C1 segment of cervical spinal cord (tissue), 14 donors: ENCODE measurements at regions not wholly inside any gene's neighbourhood (a gene's known extent, or its start where the extent isn't known, plus 50 kb on each side); places are given as distances from the start of the nearest gene placed in this dataset.
A peak's percentile ranks its signal among the peaks of the same experiment; 100 is the strongest.
"Not testable (repeated sequence)": the region's sequence is repeated elsewhere in the genome, so short reads cannot be mapped to it uniquely, and the experiment has no call there.

Source experiments
- DNase-seq, 14 donors: peaks; one replicate each; lab custom pipeline; 2025; lab: John Stamatoyannopoulos, UW

DNA sequence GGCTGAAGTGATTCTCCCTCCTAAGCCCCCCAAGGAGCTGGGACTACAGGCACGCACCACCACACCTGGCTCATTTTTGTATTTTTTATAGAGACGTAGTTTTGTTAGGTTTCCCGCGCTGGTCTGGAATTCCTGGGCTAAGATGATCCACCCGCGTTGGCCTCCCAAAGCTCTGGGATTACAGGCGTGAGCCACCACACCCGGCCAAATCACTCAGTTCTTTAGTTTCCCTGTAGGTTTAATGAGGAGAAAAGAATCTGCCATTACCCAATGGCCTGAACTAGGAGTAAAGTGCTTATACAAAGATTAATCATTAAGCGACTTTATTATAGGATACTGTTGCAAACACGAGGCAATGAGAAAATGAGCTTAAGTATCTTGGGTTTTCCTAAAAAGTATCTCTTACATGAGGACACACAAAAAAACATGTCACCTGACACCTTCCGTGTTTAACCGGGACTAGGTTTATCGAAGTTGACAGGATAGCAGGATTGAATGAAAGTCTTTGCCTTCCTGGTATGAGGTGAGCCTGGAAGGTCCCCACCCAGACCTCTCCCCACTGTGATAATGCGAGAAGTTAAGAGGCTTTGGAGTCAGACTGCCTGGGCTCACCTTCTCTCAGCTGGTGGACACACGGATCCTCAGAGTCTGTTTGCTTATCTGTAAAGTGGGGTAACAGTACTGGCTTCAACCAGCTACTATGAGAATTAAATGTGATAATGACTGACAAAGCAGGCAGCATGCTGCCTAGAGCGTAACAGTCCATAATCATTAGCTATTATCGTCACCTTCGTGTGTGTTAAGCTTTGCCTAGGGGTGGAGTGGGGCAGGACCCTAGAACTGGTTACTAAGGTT, 133.5 kb upstream of the KRAS start:
- DNase-seq, result peak in 1 of 14 donors; percentile 12

- no peak for DNase-seq
Observed at GRCh38 chr12:25382311-25383106, 131.8 kb upstream of the KRAS start.

- DNase-seq, result no peak
Observed at GRCh38 chr12:25377469-25378177, 126.9 kb upstream of the KRAS start.

- no peak for DNase-seq
Observed at GRCh38 chr12:25376985-25377384, 126.3 kb upstream of the KRAS start.

DNA sequence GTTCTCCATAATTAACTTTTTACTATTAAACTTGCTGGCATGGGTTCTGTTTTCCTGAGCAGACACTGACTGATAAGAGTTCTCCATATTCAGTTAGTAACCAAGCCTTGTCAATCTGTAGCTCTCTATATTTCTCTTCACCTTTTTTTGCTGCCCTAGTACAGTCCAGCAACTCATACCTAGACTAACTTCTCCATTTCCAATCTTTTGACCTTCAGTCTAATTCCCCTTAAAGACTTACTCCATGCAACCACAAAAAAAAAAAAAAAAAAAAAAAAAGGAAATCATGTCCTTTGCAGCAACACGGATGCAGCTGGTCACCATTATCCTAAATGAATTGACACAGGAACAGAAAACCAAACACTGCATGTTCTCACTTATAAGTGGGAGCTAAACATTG, 125.7 kb upstream of the KRAS start:
- no peak for DNase-seq

DNA sequence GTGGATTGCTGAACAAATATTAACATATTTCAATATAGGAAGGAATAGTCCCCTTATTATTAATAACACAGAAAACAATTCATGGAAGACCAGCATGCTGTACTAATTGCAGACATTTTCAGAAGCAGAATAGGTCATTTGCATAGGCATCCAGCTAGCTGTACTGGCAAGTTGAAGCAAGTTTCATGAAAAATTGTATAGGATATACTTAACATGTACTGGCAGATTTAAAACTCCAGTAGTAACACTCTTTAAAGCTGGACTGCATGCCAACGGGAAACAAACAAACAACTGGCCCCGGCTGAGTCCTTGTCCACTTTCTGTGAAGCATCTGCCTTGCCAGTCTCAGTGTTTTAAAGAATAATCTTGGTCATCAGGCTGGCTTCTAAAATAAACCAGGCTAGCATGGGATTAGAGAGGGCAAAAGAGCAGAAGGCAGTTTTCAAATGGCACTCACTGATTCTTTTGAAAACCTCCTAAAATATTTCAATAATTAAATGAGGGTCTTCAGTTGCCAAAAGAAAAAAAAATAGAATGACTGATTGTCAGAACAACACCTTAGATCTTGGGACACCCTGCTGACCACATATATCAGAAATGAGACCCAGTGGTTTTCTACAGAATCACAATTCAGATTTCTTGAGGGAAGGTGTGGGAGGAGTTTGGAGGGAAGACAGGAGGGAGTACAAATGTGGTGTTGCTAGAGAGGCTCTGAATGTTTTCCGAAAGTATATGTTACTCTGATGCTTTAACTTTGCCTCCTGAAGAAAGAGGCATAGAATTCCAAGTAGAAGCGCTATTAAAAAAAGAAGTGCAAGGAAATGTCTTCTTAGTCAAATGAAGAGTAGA, 122.5 kb upstream of the KRAS start:
- DNase-seq, result no peak

GRCh38 chr12:25372002-25372401, 121.3 kb upstream of the KRAS start:
- no peak for DNase-seq

DNA sequence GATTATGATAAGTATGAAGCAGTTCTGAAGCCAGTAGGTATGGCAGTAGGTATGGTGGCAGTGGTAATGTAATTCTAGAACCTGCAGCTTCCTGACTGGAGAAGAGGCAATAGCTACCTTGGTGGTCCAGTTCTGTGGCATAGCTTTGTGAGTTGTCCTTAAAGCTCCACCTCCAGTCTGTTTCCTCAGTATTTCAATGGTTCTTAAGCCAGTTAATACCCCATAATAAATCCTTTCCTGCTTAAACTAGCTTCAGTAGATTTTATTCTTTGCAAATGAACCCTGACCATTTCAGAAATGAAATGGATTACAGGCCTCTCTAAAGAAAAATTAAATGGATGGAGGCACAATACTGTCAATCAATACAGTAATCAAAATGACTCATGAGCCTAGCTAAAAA, 117.8 kb upstream of the KRAS start:
- DNase-seq, result no peak

GRCh38 chr12:25366122-25366521, 115.4 kb upstream of the KRAS start:
- DNase-seq, result no peak

DNA sequence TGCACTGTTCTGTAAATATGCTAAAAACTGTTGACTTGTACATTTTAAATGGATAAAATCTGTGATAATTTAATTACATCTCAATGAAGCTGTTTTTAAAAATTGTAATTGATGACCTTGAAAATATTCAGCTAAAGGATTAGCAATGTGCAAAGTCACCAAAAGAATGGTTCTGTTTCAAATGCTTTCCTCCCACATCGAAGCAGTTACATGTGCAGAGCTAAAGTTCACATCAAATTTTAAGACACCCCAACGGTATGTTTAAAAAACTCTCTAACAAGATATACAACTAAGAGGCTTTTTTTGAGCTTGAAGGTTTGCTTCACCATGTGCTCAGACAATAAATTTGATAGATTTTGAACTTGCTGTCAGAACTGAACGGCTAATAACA, 114.6 kb upstream of the KRAS start:
- DNase-seq, result no peak

DNA sequence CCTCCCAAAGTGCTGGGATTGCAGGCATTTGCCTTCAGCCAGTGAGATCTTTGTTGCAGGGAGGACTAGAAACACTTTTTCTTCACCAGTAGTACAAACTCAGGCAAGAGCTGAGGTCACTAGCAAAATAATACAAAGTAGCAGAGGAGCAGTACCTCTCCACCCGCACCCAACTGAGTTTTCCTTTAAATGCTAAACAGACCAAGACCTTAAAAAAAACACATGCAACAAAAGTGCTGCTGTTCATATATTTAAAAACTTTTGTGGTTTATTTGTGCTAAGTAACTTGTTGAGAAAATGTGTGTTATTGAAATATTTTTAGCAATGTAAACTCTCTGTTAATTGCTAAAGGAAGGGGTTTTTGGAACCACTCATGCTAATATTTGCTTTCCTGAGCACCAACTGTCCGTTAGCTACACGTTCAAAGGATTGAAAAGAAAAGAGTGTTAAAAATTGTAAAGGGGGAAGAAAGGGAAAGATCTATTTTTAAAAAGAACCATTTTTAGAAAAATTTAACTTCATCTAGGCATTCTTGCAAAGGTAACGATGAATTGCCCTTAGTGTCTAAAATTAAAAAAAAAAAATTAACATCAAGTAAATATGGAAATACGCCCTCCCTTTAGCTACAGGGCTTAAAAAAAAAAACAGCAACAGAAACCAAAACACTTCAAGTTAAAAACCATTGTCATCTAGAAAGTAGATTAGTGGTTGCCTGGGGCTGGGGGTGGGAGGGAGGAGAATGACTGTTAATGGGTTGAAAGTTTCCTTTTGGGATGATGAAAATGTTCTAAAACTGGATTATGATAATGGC, 114.0 kb upstream of the KRAS start:
- no peak for DNase-seq

GRCh38 chr12:25362646-25363045, 111.9 kb upstream of the KRAS start:
- no peak for DNase-seq

DNA sequence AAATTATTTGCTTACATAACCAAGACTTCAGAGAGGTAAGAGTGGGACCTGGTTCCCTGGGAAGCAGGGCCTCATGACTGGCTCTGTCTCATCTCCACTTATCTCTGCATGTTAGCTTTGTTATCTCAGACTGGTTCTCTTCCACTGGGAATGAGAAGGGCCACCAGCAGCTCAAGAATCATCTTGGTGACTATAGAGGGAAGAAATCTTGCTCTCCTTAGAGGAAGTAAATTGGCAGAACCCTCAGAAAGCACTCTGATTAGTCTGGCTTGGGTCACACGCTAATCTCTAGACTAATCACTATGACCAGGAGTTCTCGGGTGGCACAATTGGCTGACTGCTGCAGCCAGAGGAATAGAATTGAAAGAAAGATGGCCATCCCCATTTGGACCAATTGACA, 110.8 kb upstream of the KRAS start:
- DNase-seq, result no peak

DNA sequence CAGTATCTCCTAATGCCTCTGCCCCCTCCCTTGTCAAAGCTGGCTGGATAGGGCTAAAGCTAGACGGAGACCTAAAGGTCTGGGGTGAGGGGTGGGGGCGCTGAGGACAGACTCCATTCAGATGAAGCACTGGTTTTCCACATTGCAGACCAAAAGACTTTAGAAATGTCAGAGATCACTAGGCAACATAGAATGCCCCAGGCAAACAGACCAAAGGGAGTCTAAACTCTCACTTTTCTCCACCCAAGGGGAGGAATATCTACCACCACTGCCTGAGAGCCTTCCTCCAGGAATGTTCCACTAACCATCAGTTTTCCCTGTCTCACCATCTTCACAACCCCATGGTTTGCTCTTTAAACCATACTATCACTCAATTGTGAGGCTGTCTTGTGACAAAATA, 106.9 kb upstream of the KRAS start:
- DNase-seq, result no peak

DNA sequence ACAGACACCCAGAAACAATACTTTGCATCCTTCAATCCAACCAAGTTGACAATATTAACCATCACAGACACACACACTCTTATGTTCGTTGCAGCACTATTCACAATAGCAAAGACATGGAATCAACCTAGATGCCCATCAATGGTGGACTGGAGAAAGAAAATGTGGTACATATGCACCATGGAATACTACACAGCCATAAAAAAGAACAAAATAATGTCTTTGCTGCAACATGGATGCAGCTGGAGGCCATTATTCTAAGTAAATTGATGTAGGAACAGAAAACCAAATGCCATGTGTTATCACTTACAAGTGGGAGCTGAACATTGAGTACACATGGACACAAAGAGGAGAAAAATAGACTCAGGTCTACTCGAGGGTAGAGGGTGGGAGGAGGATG, 102.2 kb upstream of the KRAS start:
- DNase-seq, result not testable (repeated sequence)

DNA sequence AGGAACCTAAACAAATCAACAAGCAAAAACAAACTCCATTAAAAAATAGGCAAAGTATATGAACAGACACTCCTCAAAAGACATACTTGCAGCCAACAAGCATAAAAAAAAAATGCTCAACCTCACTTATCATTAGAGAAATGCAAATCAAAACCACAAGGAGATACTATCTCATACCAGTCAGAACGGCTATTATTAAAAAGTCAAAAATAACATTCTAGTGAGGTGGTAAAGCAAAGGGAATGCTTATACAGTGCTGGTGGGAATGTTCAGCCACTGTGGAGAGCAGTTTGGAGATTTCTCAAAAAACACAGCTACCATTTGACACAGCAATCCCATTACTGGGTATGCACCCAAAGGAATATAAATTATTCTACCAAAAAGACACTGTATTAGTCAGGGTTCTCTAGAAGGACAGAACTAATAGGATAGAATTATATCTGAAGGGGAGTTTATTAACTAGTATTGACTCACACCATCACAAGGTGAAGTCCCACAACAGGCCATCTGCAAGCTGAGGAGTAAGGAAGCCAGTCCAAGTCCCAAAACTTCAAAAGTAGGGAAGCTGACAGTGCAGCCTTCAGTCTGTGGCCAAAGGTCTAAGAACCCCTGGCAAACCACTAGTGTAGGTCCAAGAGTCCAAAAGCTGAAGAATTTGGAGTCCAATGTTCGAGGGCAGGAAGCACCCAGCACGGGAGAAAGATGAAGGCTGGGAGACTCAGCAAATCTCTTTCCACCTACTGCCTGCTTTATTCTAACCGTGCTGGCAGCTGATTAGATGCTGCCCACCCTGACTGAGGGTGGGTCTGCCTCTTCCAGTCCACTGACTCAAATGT, 101.6 kb upstream of the KRAS start:
- no peak for DNase-seq

- DNase-seq, result no peak
Observed at GRCh38 chr12:25348593-25348895, 97.8 kb upstream of the KRAS start.

GRCh38 chr12:25347716-25348592, 97.2 kb upstream of the KRAS start:
- DNase-seq, result no peak

- DNase-seq, result not testable (repeated sequence)
Observed at GRCh38 chr12:25341877-25342276, 91.1 kb upstream of the KRAS start.
